Nephron (organoid): ENCODE measurements at regions not wholly inside any gene's neighbourhood (a gene's known extent, or its start where the extent isn't known, plus 50 kb on each side); places are given as distances from the start of the nearest gene placed in this dataset.

ENCODE experiments used
- H3K27ac Mint-ChIP-seq, 3 experiments: 2 replicates each; pipeline ENCODE4 v1.8.0; 2020; ENCODE audit warnings: mixed read lengths in 3 of 3, mild to moderate bottlenecking in 2 of 3, moderate library complexity in 1 of 3
- H3K27me3 Mint-ChIP-seq: 2 replicates; pipeline ENCODE4 v1.8.0; 2021; ENCODE audit warnings: low read depth, mild to moderate bottlenecking, moderate library complexity, mixed read lengths
- H3K36me3 Mint-ChIP-seq: 2 replicates; pipeline ENCODE4 v1.8.0; 2020; ENCODE audit warnings: low read depth, mixed read lengths
- H3K4me1 Mint-ChIP-seq: 2 replicates; pipeline ENCODE4 v1.8.0; 2020; ENCODE audit warnings: mixed read lengths
- H3K4me3 Mint-ChIP-seq, 3 experiments: 2 replicates each; pipeline ENCODE4 v1.8.0; 2020; ENCODE audit warnings: mild to moderate bottlenecking in 3 of 3, mixed read lengths in 3 of 3, moderate library complexity in 2 of 3
- H3K9me3 Mint-ChIP-seq: 2 replicates; pipeline ENCODE4 v1.8.0; 2020; ENCODE audit warnings: mixed read lengths
- CTCF ChIP-seq, 3 experiments: fragments of 200-600 bp; sonication (generic); IDR thresholded peaks; one replicate each; pipeline ENCODE4 v1.5.0; 2021; ENCODE audit warnings: antibody characterized with exemption in 3 of 3; ENCODE audit not compliant: unreplicated experiment in 3 of 3

DNA sequence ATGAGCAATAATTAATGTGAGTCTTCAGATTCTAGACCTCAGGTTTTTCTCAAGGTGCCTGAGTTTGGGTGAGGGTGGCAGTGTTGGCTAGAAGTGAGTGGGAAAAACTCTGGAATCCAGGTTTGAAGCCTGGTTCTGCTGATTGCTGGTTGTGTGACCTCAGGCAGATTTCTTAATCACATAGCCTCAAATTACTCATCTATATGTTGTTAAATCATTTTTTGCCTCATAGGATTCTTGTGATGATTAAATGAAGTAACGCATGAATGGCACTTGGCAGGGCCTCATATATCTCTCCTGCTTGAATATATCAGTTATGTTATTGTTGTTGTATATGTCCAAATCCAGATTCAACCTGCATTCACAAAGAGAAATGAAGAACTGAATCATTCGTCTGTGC is 60.5 kb downstream of the NR2F2 start:
- H3K4me3 Mint-ChIP-seq, result no peak overlapping the region
- no peaks in the 10 kb centered on the region for H3K9me3 Mint-ChIP-seq
- H3K27ac Mint-ChIP-seq, result no peak overlapping the region
- H3K27me3 Mint-ChIP-seq, result peaks cover 10% of the 10 kb centered on the region
- H3K36me3 Mint-ChIP-seq, result peaks cover 7% of the 10 kb centered on the region
- no peak for TF ChIP-seq CTCF (IDR thresholded peaks at IDR 0.05; ENCODE audit: unreplicated experiment in 3 of 3)
- no peaks in the 10 kb centered on the region for H3K4me1 Mint-ChIP-seq

DNA sequence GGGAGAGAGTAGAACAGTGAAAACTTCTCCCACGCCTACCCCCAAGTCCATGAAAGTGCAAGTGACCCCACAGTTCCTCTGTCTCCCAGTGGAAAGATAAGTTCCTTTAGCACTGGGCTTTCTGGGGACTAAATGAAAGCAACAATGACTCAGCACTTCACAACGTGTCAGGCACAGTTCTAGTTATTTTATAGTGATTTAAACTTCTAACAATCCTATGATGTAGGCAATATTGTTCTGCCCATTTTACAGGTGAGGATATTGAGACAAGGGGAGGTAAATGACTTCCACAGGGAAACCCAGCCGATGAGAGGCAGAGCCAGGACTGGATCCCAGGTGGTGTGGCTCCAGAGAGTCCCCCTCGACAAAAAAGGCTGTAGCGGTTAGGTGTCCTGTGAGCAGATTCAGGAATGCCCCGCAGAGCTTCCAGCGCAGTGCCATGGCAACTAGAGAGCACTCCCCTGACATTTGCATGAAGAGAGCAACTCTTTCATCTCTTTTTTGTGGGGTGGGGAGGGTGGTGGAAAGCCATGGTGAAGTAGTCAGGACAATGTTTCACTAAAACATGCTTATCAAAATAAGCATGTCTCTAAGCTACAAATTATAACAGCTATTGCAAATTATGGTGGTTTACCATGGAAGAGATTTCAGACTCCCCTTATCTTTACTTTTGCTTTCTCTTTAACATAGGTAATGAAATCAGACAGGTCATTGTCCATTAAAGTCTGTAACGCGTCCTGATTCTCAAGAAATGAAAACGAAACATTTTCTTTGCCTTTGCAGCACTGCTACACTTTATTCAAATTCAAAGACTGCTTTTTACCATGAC is 62.1 kb downstream of the NR2F2 start:
- no peak for TF ChIP-seq CTCF (IDR thresholded peaks at IDR 0.05; ENCODE audit: unreplicated experiment in 3 of 3)

DNA sequence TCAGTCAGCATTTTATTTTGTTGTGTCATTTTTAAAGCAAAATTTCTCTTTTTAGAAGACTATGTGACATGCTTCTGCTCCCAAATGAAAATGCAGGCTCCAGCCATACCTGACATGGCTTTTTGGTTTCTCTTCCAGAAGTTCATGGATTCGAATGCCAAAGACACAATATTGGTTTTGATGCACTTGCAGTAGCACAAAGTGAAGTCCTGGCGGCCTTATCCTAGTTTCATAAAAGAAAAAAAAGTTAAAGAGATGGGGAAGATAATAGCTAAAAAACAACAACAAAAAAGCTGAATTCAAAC is 62.7 kb downstream of the NR2F2 start:
- no peaks in the 10 kb centered on the region for H3K4me1 Mint-ChIP-seq
- H3K9me3 Mint-ChIP-seq, result no peaks in the 10 kb centered on the region
- H3K27me3 Mint-ChIP-seq, result peaks cover 20% of the 10 kb centered on the region
- no peak overlapping the region for H3K4me3 Mint-ChIP-seq
- H3K36me3 Mint-ChIP-seq, result peaks cover 7% of the 10 kb centered on the region
- no peak for TF ChIP-seq CTCF (IDR thresholded peaks at IDR 0.05; ENCODE audit: unreplicated experiment in 3 of 3)
- H3K27ac Mint-ChIP-seq, result no peak overlapping the region

More for the DNA sequence above, 62.1 kb downstream of the NR2F2 start:
- Mint-ChIP-seq H3K27ac (no peak overlapping the region), H3K4me3 (no peak overlapping the region), H3K36me3 (peaks cover 7% of the 10 kb centered on the region), H3K9me3 (no peaks in the 10 kb centered on the region), H3K4me1 (no peaks in the 10 kb centered on the region), H3K27me3 (peaks cover 15% of the 10 kb centered on the region)

- peaks cover 21% of the 10 kb centered on the region for H3K27me3 Mint-ChIP-seq
- no peaks in the 10 kb centered on the region for H3K9me3 Mint-ChIP-seq
Measured at GRCh38 chr15:96395687-96396086, 65.2 kb downstream of the NR2F2 start.

DNA sequence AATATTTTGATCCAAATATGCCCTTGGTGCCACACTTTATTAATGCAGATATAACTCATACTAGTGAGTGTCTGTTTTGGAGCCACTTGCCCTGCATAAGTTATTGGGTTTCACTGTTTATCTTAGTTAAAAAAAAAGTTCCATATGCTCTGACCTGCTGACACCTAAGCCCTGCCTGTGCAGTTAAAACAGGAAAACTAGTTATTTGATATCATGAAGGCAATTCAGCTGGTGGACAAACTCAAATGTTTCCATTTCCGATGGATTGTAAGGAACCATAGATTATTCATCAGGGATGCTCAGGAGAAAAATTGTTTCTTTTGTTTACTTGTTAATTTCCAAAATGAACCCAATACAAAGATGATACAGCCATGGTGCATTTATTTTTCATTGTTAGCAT is 68.3 kb downstream of the NR2F2 start:
- no peak overlapping the region for H3K4me3 Mint-ChIP-seq
- H3K27me3 Mint-ChIP-seq, result peaks cover 29% of the 10 kb centered on the region
- no peak overlapping the region for H3K27ac Mint-ChIP-seq
- TF ChIP-seq CTCF (IDR thresholded peaks at IDR 0.05; ENCODE audit: unreplicated experiment in 3 of 3), result no peak
- peaks cover 4% of the 10 kb centered on the region for H3K36me3 Mint-ChIP-seq
- H3K4me1 Mint-ChIP-seq, result peaks cover 14% of the 10 kb centered on the region
- H3K9me3 Mint-ChIP-seq, result no peaks in the 10 kb centered on the region

More at GRCh38 chr15:96395687-96396086, 65.2 kb downstream of the NR2F2 start:
- Mint-ChIP-seq H3K4me1 (peaks cover 5% of the 10 kb centered on the region), H3K27ac (no peak overlapping the region), H3K36me3 (peaks cover 7% of the 10 kb centered on the region), H3K4me3 (no peak overlapping the region)
- TF ChIP-seq CTCF (IDR thresholded peaks at IDR 0.05; ENCODE audit: unreplicated experiment in 3 of 3), result no peak

- Mint-ChIP-seq H3K9me3 (no peaks in the 10 kb centered on the region), H3K36me3 (no peaks in the 10 kb centered on the region), H3K27ac (no peak overlapping the region), H3K4me1 (peaks cover 14% of the 10 kb centered on the region), H3K27me3 (peaks cover 43% of the 10 kb centered on the region), H3K4me3 (no peak overlapping the region)
- no peak for TF ChIP-seq CTCF (IDR thresholded peaks at IDR 0.05; ENCODE audit: unreplicated experiment in 3 of 3)
Measured at GRCh38 chr15:96402403-96402802, 71.9 kb downstream of the NR2F2 start.
